CD4-positive, alpha-beta T cell treated with Interleukin-6 for 4 hours (primary cell): ENCODE measurements at regions not wholly inside any gene's neighbourhood (a gene's known extent, or its start where the extent isn't known, plus 50 kb on each side); places are given as distances from the start of the nearest gene placed in this dataset.

Source experiments
- DNase-seq: peaks from one replicate; pipeline ENCODE4 v3.0.0-alpha.2; 2020; ENCODE audit warnings: mixed read lengths

- no peak for DNase-seq
These were observed 659.4 kb downstream of the BCL11B start for GRCh38 chr14:98612434-98613200.

GRCh38 chr14:98614741-98615140, 657.3 kb downstream of the BCL11B start:
- no peak for DNase-seq

- DNase-seq: no peak
These were observed 649.6 kb downstream of the BCL11B start for GRCh38 chr14:98622208-98623051.

GRCh38 chr14:98623788-98624415, 648.1 kb downstream of the BCL11B start:
- no peak for DNase-seq

GRCh38 chr14:98633380-98633779, 638.6 kb downstream of the BCL11B start:
- DNase-seq: no peak

GRCh38 chr14:98634043-98634820, 637.8 kb downstream of the BCL11B start:
- no peak for DNase-seq

- no peak for DNase-seq
These were observed 633.6 kb downstream of the BCL11B start for GRCh38 chr14:98638366-98638765.

GRCh38 chr14:98647754-98648153, 624.2 kb downstream of the BCL11B start:
- DNase-seq: no peak

- no peak for DNase-seq
These were observed 621.0 kb downstream of the BCL11B start for GRCh38 chr14:98651037-98651436.

GRCh38 chr14:98665007-98665406, 607.0 kb downstream of the BCL11B start:
- no peak for DNase-seq

GRCh38 chr14:98666545-98666944, 605.5 kb downstream of the BCL11B start:
- no peak for DNase-seq

- DNase-seq: no peak
These were observed 590.0 kb downstream of the BCL11B start for GRCh38 chr14:98682033-98682432.

GRCh38 chr14:98682726-98683125, 589.3 kb downstream of the BCL11B start:
- no peak for DNase-seq

- no peak for DNase-seq
These were observed 587.5 kb downstream of the BCL11B start for GRCh38 chr14:98684468-98684867.

GRCh38 chr14:98685725-98686124, 586.3 kb downstream of the BCL11B start:
- no peak for DNase-seq

GRCh38 chr14:98688446-98688845, 583.6 kb downstream of the BCL11B start:
- no peak for DNase-seq

GRCh38 chr14:98689951-98690350, 582.0 kb downstream of the BCL11B start:
- no peak for DNase-seq

GRCh38 chr14:98692832-98693231, 579.2 kb downstream of the BCL11B start:
- no peak for DNase-seq

- no peak for DNase-seq
These were observed 577.5 kb downstream of the BCL11B start for GRCh38 chr14:98694541-98694940.

GRCh38 chr14:98695809-98696208, 576.2 kb downstream of the BCL11B start:
- DNase-seq: no peak

- DNase-seq: no peak
These were observed 573.7 kb downstream of the BCL11B start for GRCh38 chr14:98698341-98698740.

- no peak for DNase-seq
These were observed 571.2 kb downstream of the BCL11B start for GRCh38 chr14:98700748-98701147.

- DNase-seq: no peak
These were observed 570.6 kb downstream of the BCL11B start for GRCh38 chr14:98701377-98701776.
